ENCODE measurements at regions not wholly inside any gene's neighbourhood (a gene's known extent, or its start where the extent isn't known, plus 50 kb on each side); places are given as distances from the start of the nearest gene placed in this dataset.

DNA sequence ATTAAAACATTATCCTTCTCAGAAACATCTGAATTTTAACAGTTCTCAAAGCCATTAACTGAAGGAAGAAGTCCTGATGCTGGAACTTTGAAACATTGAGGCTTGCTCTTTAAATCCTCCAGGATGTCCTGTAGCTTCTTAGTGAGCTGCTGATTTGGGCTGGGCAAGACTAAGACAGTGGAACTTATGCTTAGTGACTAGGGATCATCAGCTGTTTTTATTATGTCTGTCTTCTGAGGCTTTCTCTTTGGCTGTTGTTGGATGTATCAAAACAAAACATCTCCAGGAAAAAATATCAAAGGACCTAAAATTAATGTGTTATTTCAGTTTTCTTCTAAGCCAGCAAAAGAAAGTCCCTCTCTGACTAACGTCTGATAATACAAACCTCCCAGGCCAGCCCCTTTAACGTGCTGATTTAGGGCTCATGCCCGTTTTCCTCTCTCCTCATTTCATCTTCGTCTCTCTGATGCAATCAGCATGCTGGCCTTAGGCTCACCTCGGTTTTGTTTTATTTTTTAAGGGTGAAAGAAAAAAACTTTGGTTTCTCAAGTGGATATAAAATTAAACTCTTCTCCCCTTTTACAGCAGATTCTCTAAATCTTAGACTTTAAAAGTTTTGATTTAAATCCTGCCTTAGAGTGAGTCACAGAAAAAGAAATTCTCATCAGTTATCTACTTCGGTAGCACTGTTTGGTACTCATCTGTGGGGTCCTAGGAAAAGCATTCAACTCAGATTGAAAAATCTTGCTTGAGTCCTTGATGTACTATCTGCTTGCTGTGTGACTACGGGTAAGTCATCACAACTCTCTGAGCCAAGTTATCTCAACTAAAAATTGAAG is 106.2 kb upstream of the CCDC91 start:
- H3K27me3 Mint-ChIP-seq, result peaks cover 6% of the 10 kb centered on the region
- H3K9me3 Mint-ChIP-seq, result no peaks in the 10 kb centered on the region
- no peak overlapping the region for H3K27ac Mint-ChIP-seq
- ChIA-PET POLR2A (no interaction called here), CTCF (no interaction called here)
- Histone ChIP-seq H3K27ac (ENCODE audit: low read depth in 1 of 2, low read length in 2 of 2) (no peak overlapping the region), H3K36me3 (ENCODE audit: insufficient read depth, low read length) (no peaks in the 10 kb centered on the region), H3K27me3 (ENCODE audit: control insufficient read depth in 1 of 2, insufficient read depth in 2 of 2, low read length in 2 of 2) (no peaks in the 10 kb centered on the region), H3K4me3 (ENCODE audit: low read length) (no peak overlapping the region), H3K4me1 (ENCODE audit: insufficient read depth, low read length) (no peaks in the 10 kb centered on the region), H3K9me3 (ENCODE audit: control insufficient read depth in 1 of 2, insufficient read depth in 1 of 2, low read length in 2 of 2) (no peaks in the 10 kb centered on the region)
- no peaks in the 10 kb centered on the region for H3K36me3 Mint-ChIP-seq (ENCODE audit: low read depth)
- H3K4me3 Mint-ChIP-seq, result no peak overlapping the region
- TF ChIP-seq, protein P1, sequence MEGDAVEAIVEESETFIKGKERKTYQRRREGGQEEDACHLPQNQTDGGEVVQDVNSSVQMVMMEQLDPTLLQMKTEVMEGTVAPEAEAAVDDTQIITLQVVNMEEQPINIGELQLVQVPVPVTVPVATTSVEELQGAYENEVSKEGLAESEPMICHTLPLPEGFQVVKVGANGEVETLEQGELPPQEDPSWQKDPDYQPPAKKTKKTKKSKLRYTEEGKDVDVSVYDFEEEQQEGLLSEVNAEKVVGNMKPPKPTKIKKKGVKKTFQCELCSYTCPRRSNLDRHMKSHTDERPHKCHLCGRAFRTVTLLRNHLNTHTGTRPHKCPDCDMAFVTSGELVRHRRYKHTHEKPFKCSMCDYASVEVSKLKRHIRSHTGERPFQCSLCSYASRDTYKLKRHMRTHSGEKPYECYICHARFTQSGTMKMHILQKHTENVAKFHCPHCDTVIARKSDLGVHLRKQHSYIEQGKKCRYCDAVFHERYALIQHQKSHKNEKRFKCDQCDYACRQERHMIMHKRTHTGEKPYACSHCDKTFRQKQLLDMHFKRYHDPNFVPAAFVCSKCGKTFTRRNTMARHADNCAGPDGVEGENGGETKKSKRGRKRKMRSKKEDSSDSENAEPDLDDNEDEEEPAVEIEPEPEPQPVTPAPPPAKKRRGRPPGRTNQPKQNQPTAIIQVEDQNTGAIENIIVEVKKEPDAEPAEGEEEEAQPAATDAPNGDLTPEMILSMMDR (IDR thresholded peaks at IDR 0.05), result no peak
- no peak for DNase-seq
- no peak for ATAC-seq (ENCODE audit: poor library complexity)
- intact Hi-C loops (cut with DNase I, micrococcal nuclease), result no loop called here
- peaks cover 7% of the 10 kb centered on the region for H3K4me1 Mint-ChIP-seq (ENCODE audit: low read depth)

DNA sequence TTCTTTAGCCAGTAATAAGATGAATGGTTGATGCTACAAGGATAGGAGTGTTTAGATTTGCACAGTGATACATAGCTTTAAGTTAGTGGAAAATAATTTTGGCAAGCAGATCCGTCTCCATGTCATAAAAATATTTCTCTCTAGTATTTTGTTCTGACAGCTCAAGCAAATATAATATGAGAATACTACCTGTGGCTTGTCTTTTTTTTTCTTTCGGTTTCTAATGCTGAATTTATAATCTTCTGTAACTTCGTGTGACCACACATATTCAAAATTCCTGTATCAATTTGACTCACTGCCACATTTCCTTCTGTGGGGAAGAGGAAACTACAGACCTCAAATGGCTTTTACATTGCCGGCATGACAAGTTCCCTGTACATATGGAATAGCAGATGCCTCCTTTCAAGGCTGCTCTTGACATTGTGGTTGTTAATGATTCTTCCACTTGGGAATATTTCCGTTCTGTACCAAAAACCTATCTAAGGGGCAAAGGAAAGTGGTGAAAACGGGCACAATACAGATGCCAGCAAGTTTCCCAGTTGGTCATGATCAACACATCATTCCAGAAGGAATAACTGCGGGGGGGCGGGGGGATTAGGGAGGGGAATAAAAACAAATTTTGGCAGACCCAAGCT is 103.6 kb upstream of the CCDC91 start:
- DNase-seq (no peak), ATAC-seq (ENCODE audit: poor library complexity) (no peak)
- no peaks in the 10 kb centered on the region for H3K27me3 ChIP-seq (ENCODE audit: control insufficient read depth in 1 of 2, insufficient read depth in 2 of 2, low read length in 2 of 2)
- H3K27me3 Mint-ChIP-seq, result peaks cover 6% of the 10 kb centered on the region
- TF ChIP-seq, protein P1 (IDR thresholded peaks at IDR 0.05), result no peak
- H3K9me3 ChIP-seq (ENCODE audit: control insufficient read depth in 1 of 2, insufficient read depth in 1 of 2, low read length in 2 of 2), result no peaks in the 10 kb centered on the region
- intact Hi-C loops (cut with DNase I, micrococcal nuclease), result no loop called here
- POLR2A ChIA-PET, result no interaction called here
- H3K4me1 Mint-ChIP-seq (ENCODE audit: low read depth), result peaks cover 8% of the 10 kb centered on the region
- H3K36me3 Mint-ChIP-seq (ENCODE audit: low read depth), result no peaks in the 10 kb centered on the region
- H3K4me3 ChIP-seq (ENCODE audit: low read length), result no peak overlapping the region
- H3K27ac Mint-ChIP-seq, result no peak overlapping the region
- no peaks in the 10 kb centered on the region for H3K9me3 Mint-ChIP-seq
- no peaks in the 10 kb centered on the region for H3K36me3 ChIP-seq (ENCODE audit: insufficient read depth, low read length)
- CTCF ChIA-PET, result no interaction called here
- no peaks in the 10 kb centered on the region for H3K4me1 ChIP-seq (ENCODE audit: insufficient read depth, low read length)
- no peak overlapping the region for H3K27ac ChIP-seq (ENCODE audit: low read depth in 1 of 2, low read length in 2 of 2)
- H3K4me3 Mint-ChIP-seq, result no peak overlapping the region

- DNase-seq (no peak), ATAC-seq (ENCODE audit: poor library complexity) (no peak)
- H3K9me3 ChIP-seq (ENCODE audit: control insufficient read depth in 1 of 2, insufficient read depth in 1 of 2, low read length in 2 of 2), result no peaks in the 10 kb centered on the region
- H3K4me1 ChIP-seq (ENCODE audit: insufficient read depth, low read length), result no peaks in the 10 kb centered on the region
- peaks cover 11% of the 10 kb centered on the region for H3K27me3 Mint-ChIP-seq
- H3K36me3 ChIP-seq (ENCODE audit: insufficient read depth, low read length), result no peaks in the 10 kb centered on the region
- no peak overlapping the region for H3K4me3 Mint-ChIP-seq
- H3K27ac Mint-ChIP-seq, result no peak overlapping the region
- no peak overlapping the region for H3K27ac ChIP-seq (ENCODE audit: low read depth in 1 of 2, low read length in 2 of 2)
- no peaks in the 10 kb centered on the region for H3K9me3 Mint-ChIP-seq
- intact Hi-C loops (cut with DNase I, micrococcal nuclease), result no loop called here
- H3K4me3 ChIP-seq (ENCODE audit: low read length), result no peak overlapping the region
- H3K4me1 Mint-ChIP-seq (ENCODE audit: low read depth), result peaks cover 8% of the 10 kb centered on the region
- TF ChIP-seq, protein P1 (IDR thresholded peaks at IDR 0.05), result no peak
- CTCF ChIA-PET, result no interaction called here
- POLR2A ChIA-PET, result no interaction called here
- no peaks in the 10 kb centered on the region for H3K36me3 Mint-ChIP-seq (ENCODE audit: low read depth)
- no peaks in the 10 kb centered on the region for H3K27me3 ChIP-seq (ENCODE audit: control insufficient read depth in 1 of 2, insufficient read depth in 2 of 2, low read length in 2 of 2)
Measured at GRCh38 chr12:28088566-28089272, 101.5 kb upstream of the CCDC91 start.

Data from CD4-positive, alpha-beta T cell (primary cell).